Stimulated activated CD8-positive, alpha-beta memory T cell treated with anti-CD3 and anti-CD28 coated beads, Interleukin-15, amount 100 ng/mL, for 1 hour (primary cell): ENCODE measurements at regions not wholly inside any gene's neighbourhood (a gene's known extent, or its start where the extent isn't known, plus 50 kb on each side); places are given as distances from the start of the nearest gene placed in this dataset.
"Not testable (repeated sequence)": the region's sequence is repeated elsewhere in the genome, so short reads cannot be mapped to it uniquely, and the experiment has no call there.

Experiments used
- DNase-seq: peaks from one replicate; pipeline ENCODE4 v3.0.0-alpha.2; 2020; ENCODE audit warnings: low read depth

- DNase-seq = not testable (repeated sequence)
These were observed 61.9 kb upstream of the EEF2KMT start for GRCh38 chr16:5159537-5159936.

DNA sequence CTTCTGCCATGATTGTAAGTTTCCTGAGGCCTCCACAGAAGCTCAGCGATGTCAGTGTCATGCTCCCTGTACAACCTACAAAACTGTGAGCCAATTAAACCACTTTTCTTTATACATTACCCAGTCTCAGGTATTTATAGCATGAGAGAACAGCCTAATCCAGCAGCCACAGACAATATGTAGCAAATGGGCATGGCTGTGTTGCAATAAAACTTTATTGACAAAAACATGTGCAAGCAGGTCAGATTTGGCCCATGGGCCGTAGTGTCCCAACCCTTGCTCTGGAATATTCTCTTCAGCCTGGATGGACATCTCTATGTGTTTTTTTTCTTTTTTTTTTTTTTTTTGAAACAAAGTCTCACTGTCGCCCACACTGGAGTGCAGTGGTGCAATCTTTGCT lies 60.9 kb upstream of the EEF2KMT start:
- no peak for DNase-seq

DNA sequence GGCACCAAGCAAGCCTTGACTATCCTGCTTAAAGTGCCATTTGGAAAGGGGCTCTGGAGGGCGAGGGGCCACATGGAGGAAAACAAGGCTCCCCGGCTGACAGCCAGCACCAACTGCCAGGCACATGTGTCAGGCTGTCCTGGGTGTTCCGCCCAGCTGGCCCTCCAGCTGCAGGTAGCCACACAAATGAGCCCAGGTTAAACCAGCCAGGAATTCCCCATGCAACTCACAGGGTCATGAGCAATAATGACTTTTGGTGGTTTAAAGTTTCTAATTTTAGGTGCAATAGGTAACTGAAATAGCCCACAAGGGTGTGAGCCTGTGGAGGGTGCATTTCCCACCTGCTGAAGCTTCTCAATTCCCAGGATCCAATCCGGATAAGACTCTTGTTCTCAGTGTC lies 58.9 kb upstream of the EEF2KMT start:
- not testable (repeated sequence) for DNase-seq

- not testable (repeated sequence) for DNase-seq
These were observed 56.4 kb upstream of the EEF2KMT start for GRCh38 chr16:5154006-5154405.

- DNase-seq = not testable (repeated sequence)
These were observed 53.8 kb upstream of the EEF2KMT start for GRCh38 chr16:5151409-5151808.
